Gastrocnemius medialis (tissue), 4 donors: ENCODE measurements at regions not wholly inside any gene's neighbourhood (a gene's known extent, or its start where the extent isn't known, plus 50 kb on each side); places are given as distances from the start of the nearest gene placed in this dataset.

Source experiments
- ATAC-seq, 2 donors: fragments of 150-250 bp; one replicate each; pipeline ENCODE4 v1.9.1; 2016
- DNase-seq, 2 donors: peaks; one replicate each; pipeline ENCODE4 v3.0.0-alpha.2; 2019
- H3K27ac ChIP-seq, 4 donors: fragments of 200-600 bp; sonication (generic); 1 replicate in 1 of 4; 2 replicates in 3 of 4; pipeline ENCODE4 v1.5.1; 2016 to 2018; ENCODE audit warnings: mild to moderate bottlenecking in 2 of 4, moderate library complexity in 1 of 4
- H3K27me3 ChIP-seq, 3 donors: fragments of 200-600 bp; sonication (generic) in 2 of 3; 1 replicate in 1 of 3; 2 replicates in 2 of 3; pipeline versions ENCODE4 v1.5.1 to v1.6.0; 2016 to 2019; ENCODE audit warnings: mild to moderate bottlenecking in 1 of 3, moderate library complexity in 1 of 3
- H3K36me3 ChIP-seq, 2 donors: fragments of 200-600 bp; sonication (generic) in 1 of 2; one replicate each; pipeline ENCODE4 v1.5.1; 2017 to 2018
- H3K4me1 ChIP-seq, 2 donors: fragments of 200-600 bp; sonication (generic) in 1 of 2; one replicate each; pipeline ENCODE4 v1.5.1; 2016 to 2017; ENCODE audit warnings: mild to moderate bottlenecking in 2 of 2
- H3K4me3 ChIP-seq, 4 donors: fragments of 200-600 bp; sonication (generic) in 3 of 4; 1 replicate in 1 of 4; 2 replicates in 3 of 4; pipeline ENCODE4 v1.5.1; 2016 to 2019; ENCODE audit warnings: mild to moderate bottlenecking in 2 of 4
- H3K9me3 ChIP-seq, 3 donors: fragments of 200-600 bp; sonication (generic) in 2 of 3; 1 replicate in 1 of 3; 2 replicates in 2 of 3; pipeline ENCODE4 v1.5.1; 2016 to 2019
- POLR2A ChIP-seq, 2 donors: fragments of 450-650 bp; IDR thresholded peaks; one replicate each; pipeline ENCODE4 v1.6.1; 2017; ENCODE audit warnings: antibody characterized with exemption in 2 of 2, mild to moderate bottlenecking in 2 of 2, moderate library complexity in 2 of 2
- in situ Hi-C, 4 donors: fragments of 200-750 bp; cut with MboI; loops; one replicate each; pipeline versions ENCODE4 v1.15.0 to v1.8.0; 2017; ENCODE audit warnings: low sequenced_read_pairs in 4 of 4
- intact Hi-C: fragments of 100-400 bp; cut with DNase I; formaldehyde crosslinking; loops from one replicate; pipeline ENCODE4 v1.15.1; 2023; ENCODE audit warnings: low total_unique reads
- TF ChIP-seq, protein P1 (sequence below), 5 experiments: fragments of 450-650 bp in 3 of 5; fragments of 200-600 bp in 2 of 5; sonication (generic) in 2 of 5; IDR thresholded peaks in 4 of 5; conservative IDR thresholded peaks in 1 of 5; 1 replicate in 4 of 5; 2 replicates in 1 of 5; pipeline ENCODE4 v1.5.1; 2016 to 2019; ENCODE audit warnings: antibody characterized with exemption in 5 of 5, mild to moderate bottlenecking in 3 of 5, moderate library complexity in 3 of 5

DNA sequence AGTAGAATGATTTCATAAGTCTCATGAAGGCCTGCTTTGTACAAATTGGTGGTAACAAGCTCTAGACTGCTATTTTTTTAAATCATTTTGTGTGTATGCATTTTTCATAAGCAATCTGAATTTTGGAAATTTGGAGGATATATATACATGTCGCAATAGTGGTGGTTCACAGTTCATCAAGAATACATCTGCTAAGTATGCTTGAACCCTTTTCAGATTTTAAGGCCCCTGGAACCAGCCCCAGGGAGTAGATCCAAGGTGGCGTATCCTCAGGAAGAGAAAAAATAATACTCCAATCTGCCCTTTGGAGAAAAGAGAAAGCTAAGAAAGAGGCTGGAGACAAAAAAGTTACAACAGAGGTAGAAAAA, 141.6 kb downstream of the HINT1 start:
- intact Hi-C loops (no loop called here), in situ Hi-C loops (no loop called here)
- no peak overlapping the region for H3K4me3 ChIP-seq
- no peak overlapping the region for H3K27ac ChIP-seq
- DNase-seq, result no peak
- no peaks in the 10 kb centered on the region for H3K27me3 ChIP-seq
- ATAC-seq, result no peak
- H3K36me3 ChIP-seq, result no peaks in the 10 kb centered on the region
- no peaks in the 10 kb centered on the region for H3K9me3 ChIP-seq
- H3K4me1 ChIP-seq, result no peaks in the 10 kb centered on the region
- TF ChIP-seq POLR2A (IDR thresholded peaks at IDR 0.05), result no peak
- TF ChIP-seq, protein P1, sequence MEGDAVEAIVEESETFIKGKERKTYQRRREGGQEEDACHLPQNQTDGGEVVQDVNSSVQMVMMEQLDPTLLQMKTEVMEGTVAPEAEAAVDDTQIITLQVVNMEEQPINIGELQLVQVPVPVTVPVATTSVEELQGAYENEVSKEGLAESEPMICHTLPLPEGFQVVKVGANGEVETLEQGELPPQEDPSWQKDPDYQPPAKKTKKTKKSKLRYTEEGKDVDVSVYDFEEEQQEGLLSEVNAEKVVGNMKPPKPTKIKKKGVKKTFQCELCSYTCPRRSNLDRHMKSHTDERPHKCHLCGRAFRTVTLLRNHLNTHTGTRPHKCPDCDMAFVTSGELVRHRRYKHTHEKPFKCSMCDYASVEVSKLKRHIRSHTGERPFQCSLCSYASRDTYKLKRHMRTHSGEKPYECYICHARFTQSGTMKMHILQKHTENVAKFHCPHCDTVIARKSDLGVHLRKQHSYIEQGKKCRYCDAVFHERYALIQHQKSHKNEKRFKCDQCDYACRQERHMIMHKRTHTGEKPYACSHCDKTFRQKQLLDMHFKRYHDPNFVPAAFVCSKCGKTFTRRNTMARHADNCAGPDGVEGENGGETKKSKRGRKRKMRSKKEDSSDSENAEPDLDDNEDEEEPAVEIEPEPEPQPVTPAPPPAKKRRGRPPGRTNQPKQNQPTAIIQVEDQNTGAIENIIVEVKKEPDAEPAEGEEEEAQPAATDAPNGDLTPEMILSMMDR (IDR thresholded peaks at IDR 0.05 in 4 of 5, conservative IDR thresholded peaks at IDR 0.05 in 1 of 5), result no peak

DNA sequence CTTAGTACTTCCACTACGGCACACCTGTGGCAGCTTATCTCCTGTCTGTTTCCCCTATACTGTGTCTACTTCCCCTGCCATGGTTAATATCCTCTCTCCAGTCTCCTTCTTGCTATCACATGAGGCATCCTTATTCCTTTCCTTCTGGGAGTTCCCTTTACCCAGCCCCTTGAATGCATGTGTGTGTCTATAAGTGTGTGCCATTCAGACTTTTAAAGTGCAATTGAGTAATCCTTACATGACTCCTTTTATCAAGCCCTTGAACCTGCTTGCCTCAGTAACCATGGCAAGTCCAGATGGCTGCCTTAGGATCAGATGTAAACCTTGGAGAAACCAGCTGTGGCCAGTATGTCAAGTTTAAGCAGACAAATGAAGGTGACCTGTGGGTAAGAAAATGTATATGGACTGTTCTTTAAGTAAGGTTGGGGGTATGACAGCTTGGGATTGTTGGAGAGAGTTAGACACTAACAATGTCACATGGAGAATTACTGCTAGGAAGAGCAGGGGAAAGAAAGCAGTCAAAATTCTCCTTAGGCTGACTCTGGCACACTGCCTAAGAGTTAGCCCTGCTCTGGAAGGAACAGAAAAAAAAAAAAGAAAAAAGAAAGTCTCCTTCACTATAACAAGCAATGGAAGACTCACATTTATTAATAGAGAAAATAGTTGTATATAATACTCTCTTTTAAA, 142.1 kb downstream of the HINT1 start:
- H3K27me3 ChIP-seq, result no peaks in the 10 kb centered on the region
- H3K27ac ChIP-seq, result no peak overlapping the region
- H3K36me3 ChIP-seq, result no peaks in the 10 kb centered on the region
- TF ChIP-seq, protein P1 (IDR thresholded peaks at IDR 0.05 in 4 of 5, conservative IDR thresholded peaks at IDR 0.05 in 1 of 5), result no peak
- intact Hi-C loops, result no loop called here
- H3K4me3 ChIP-seq, result no peak overlapping the region
- H3K4me1 ChIP-seq, result no peaks in the 10 kb centered on the region
- in situ Hi-C loops, result no loop called here
- ATAC-seq, result no peak
- DNase-seq, result no peak
- H3K9me3 ChIP-seq, result no peaks in the 10 kb centered on the region

DNA sequence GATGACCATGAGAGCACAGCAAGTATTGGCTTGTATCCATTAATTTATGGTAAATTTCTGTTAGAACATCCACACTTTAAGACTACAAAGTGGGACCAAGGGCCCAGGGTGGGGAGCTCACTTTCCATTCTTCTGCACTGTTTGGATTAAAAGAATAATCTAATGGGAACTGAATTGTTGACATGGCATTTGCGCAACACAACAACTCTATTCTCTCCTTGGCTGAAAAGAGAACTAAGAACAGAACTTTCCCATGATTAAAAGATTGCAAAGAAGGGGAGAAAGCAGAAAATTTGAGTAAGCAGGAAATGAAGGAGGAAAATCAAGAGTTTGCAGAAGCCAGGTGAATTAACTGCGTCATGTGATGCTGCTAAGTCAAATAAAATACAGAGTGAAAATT, 143.4 kb downstream of the HINT1 start:
- Histone ChIP-seq H3K27ac (no peak overlapping the region), H3K4me1 (no peaks in the 10 kb centered on the region), H3K36me3 (no peaks in the 10 kb centered on the region), H3K27me3 (no peaks in the 10 kb centered on the region), H3K4me3 (no peak overlapping the region), H3K9me3 (no peaks in the 10 kb centered on the region)
- TF ChIP-seq POLR2A (IDR thresholded peaks at IDR 0.05), result no peak
- TF ChIP-seq, protein P1 (IDR thresholded peaks at IDR 0.05 in 4 of 5, conservative IDR thresholded peaks at IDR 0.05 in 1 of 5), result no peak
- no peak for ATAC-seq
- intact Hi-C loops, result no loop called here
- in situ Hi-C loops, result no loop called here
- no peak for DNase-seq

DNA sequence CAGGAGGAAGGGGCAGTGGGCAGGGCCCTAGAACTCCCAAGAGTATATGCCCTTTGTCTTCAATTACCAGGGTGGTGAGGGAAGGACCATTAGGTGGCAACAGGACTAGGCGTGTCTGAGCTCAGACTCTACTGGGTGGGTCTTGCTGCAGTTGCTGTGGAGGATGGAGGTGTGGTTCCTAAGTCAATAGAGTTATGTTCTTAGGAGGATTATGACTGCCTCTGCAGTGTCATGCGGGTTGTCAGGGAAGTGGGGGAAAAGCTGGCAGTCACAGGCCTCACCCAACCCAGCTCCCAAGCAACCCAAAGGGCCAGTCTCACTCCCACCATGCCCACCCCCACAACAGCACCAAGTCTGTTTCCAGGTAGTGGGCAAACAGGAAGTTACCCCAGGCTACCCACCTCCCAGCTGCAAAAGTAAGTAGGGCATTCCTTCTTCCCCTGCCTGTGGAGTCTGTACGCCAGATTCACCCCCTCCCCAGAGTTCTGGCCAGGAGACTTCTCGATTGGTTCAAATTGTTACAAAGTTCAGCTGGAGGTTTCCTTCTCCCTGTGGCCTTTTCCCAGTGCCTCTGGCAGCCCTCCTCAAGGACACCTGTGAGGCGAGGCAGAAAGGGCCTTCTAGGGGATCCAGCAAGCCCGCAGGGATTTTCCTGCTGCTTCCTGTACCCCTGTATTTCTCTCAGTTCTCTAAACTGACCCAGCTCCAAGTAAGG, 145.3 kb downstream of the HINT1 start:
- in situ Hi-C loops, result no loop called here
- no peak overlapping the region for H3K27ac ChIP-seq
- H3K4me1 ChIP-seq, result no peaks in the 10 kb centered on the region
- ATAC-seq (no peak), DNase-seq (no peak)
- TF ChIP-seq POLR2A (IDR thresholded peaks at IDR 0.05), result no peak
- TF ChIP-seq, protein P1 (IDR thresholded peaks at IDR 0.05 in 4 of 5, conservative IDR thresholded peaks at IDR 0.05 in 1 of 5), result no peak
- H3K9me3 ChIP-seq, result no peaks in the 10 kb centered on the region
- H3K36me3 ChIP-seq, result no peaks in the 10 kb centered on the region
- intact Hi-C loops, result no loop called here
- H3K27me3 ChIP-seq, result no peaks in the 10 kb centered on the region
- no peak overlapping the region for H3K4me3 ChIP-seq
